ENCODE measurements at regions not wholly inside any gene's neighbourhood (a gene's known extent, or its start where the extent isn't known, plus 50 kb on each side); places are given as distances from the start of the nearest gene placed in this dataset.

DNA sequence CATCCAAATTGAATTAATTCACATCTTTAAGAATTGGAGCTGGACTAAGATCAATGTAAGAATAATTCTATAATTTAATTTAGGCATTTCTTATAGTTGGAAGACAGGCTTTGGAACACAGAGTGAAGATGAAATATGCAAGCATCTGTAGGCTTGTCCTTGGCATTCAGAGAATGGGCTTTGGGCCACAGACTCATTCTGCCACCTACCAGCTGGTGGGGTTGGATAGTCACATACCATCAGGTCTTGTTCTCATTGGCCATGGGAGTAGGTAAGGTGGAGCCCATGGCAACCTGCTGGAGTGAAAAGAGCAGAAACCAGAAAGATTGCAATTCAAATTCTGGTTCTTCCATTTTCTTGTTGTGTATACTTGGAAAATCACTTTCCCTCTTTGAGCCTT, 300.3 kb downstream of the CYRIA start:
- H3K4me3 ChIP-seq (replicated peaks in 1 of 3): no peak overlapping the region
- DNase-seq: no peak
- H3K36me3 ChIP-seq: no peaks in the 10 kb centered on the region
- TF ChIP-seq, protein P1, sequence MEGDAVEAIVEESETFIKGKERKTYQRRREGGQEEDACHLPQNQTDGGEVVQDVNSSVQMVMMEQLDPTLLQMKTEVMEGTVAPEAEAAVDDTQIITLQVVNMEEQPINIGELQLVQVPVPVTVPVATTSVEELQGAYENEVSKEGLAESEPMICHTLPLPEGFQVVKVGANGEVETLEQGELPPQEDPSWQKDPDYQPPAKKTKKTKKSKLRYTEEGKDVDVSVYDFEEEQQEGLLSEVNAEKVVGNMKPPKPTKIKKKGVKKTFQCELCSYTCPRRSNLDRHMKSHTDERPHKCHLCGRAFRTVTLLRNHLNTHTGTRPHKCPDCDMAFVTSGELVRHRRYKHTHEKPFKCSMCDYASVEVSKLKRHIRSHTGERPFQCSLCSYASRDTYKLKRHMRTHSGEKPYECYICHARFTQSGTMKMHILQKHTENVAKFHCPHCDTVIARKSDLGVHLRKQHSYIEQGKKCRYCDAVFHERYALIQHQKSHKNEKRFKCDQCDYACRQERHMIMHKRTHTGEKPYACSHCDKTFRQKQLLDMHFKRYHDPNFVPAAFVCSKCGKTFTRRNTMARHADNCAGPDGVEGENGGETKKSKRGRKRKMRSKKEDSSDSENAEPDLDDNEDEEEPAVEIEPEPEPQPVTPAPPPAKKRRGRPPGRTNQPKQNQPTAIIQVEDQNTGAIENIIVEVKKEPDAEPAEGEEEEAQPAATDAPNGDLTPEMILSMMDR (IDR thresholded peaks at IDR 0.05): no peak
- no peak for TF ChIP-seq POLR2A (IDR thresholded peaks at IDR 0.05)
- H3K27me3 ChIP-seq: no peaks in the 10 kb centered on the region
- no peaks in the 10 kb centered on the region for H3K4me1 ChIP-seq
- no peaks in the 10 kb centered on the region for H3K9me3 ChIP-seq
- no peak overlapping the region for H3K27ac ChIP-seq
- intact Hi-C loops (cut with DNase I): no loop called here

DNA sequence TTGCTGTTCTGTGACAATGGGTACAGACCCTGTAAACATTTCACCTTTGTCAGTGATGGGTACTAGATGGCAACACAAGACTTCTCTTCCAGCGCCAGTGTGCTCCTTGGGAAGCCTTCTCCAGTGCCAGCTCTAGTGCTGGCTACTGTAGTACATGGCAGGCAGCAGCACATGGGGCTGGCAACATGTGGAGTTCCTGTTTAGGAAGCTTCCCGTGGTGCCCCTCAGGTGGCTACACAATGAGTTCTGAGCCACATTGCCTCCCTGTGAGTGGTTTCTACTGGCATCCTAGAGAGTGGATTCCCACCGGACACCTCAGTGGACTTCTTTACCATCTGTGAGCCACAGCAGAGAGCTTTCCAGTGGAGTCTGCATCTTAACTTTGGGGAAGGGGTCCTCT, 302.1 kb downstream of the CYRIA start:
- Histone ChIP-seq H3K4me3 (replicated peaks in 1 of 3) (no peak overlapping the region), H3K9me3 (no peaks in the 10 kb centered on the region), H3K27ac (no peak overlapping the region), H3K36me3 (no peaks in the 10 kb centered on the region), H3K4me1 (no peaks in the 10 kb centered on the region), H3K27me3 (no peaks in the 10 kb centered on the region)
- intact Hi-C loops (cut with DNase I): no loop called here
- TF ChIP-seq, protein P1 (IDR thresholded peaks at IDR 0.05): no peak
- no peak for TF ChIP-seq POLR2A (IDR thresholded peaks at IDR 0.05)
- 80 to 92% methylated on average over 3 of the region's 3 CpGs for WGBS, 2 donors
- DNase-seq: no peak

DNA sequence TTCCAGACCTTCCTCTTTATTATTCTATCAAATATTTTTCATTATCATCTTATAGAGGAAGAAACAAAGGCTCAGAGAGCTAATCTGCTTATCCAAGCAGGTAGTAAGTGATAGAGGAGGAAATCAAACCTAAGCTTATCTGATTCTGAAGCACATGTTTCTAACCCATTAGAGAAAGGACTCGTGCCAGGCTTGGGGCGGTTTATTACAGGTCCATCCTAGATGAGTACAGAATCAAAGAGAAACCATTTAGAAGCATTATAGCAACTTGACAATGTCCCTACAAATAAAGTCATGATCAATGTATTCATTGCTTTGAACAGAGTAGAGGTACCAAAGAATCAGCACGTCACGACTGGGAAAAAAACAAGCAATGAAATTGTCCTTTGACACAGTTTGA, 303.0 kb downstream of the CYRIA start:
- no peak for DNase-seq
- H3K36me3 ChIP-seq: no peaks in the 10 kb centered on the region
- WGBS, 2 donors: 85% methylated on average over 4 of the region's 4 CpGs
- TF ChIP-seq POLR2A (IDR thresholded peaks at IDR 0.05): no peak
- TF ChIP-seq, protein P1 (IDR thresholded peaks at IDR 0.05): no peak
- H3K4me3 ChIP-seq (replicated peaks in 1 of 3): no peak overlapping the region
- no peaks in the 10 kb centered on the region for H3K4me1 ChIP-seq
- no peaks in the 10 kb centered on the region for H3K27me3 ChIP-seq
- intact Hi-C loops (cut with DNase I): no loop called here
- H3K9me3 ChIP-seq: no peaks in the 10 kb centered on the region
- H3K27ac ChIP-seq: no peak overlapping the region

DNA sequence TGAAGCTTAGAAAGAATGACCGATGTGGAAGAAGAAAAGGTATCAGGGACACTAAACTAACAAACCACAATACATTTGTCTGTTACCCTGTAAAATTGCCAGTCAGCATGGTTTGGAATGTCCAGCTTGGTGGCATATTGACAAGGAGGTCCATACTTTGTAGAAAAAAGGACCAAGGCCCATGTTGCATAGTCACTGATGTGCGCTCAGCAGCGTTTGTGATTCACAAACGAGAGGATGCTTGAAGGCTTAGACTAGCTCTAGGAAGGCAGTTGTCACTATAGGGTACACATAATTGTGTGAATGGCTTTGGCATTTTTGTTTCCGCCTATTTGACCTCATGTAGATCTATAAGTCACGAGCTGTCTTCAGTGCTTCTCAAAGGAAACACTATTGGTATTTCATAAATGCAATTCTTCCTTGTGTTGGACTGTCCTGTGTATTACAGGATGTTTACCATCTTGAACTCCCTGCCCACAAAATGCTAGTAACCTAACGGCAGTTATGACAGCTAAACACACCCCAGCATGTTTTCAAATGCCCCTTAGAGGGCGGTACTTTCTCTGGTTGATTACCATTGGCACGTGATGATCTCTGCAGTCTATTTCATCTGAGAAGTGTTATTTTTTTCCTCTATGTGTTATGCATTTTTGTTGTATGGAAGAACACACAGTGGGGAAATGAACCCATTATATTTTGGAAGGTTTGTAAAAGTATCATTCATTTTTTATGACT, 304.2 kb downstream of the CYRIA start:
- no peak overlapping the region for H3K27ac ChIP-seq
- no peak for DNase-seq
- no peaks in the 10 kb centered on the region for H3K36me3 ChIP-seq
- H3K4me1 ChIP-seq: no peaks in the 10 kb centered on the region
- 83 to 85% methylated on average over 9 of the region's 9 CpGs for WGBS, 2 donors
- intact Hi-C loops (cut with DNase I): no loop called here
- no peaks in the 10 kb centered on the region for H3K9me3 ChIP-seq
- TF ChIP-seq, protein P1 (IDR thresholded peaks at IDR 0.05): no peak
- no peak for TF ChIP-seq POLR2A (IDR thresholded peaks at IDR 0.05)
- no peak overlapping the region for H3K4me3 ChIP-seq (replicated peaks in 1 of 3)
- no peaks in the 10 kb centered on the region for H3K27me3 ChIP-seq

- Histone ChIP-seq H3K9me3 (no peaks in the 10 kb centered on the region), H3K27ac (no peak overlapping the region), H3K4me1 (no peaks in the 10 kb centered on the region), H3K36me3 (no peaks in the 10 kb centered on the region), H3K27me3 (no peaks in the 10 kb centered on the region), H3K4me3 (replicated peaks in 1 of 3) (no peak overlapping the region)
- intact Hi-C loops (cut with DNase I): no loop called here
- 92 to 100% methylated on average over 1 of the region's 1 CpG for WGBS, 2 donors
- DNase-seq: no peak
- no peak for TF ChIP-seq POLR2A (IDR thresholded peaks at IDR 0.05)
- TF ChIP-seq, protein P1 (IDR thresholded peaks at IDR 0.05): no peak
These were observed 305.7 kb downstream of the CYRIA start for GRCh38 chr2:16359961-16360360.

Measured in thyroid gland (tissue), 4 donors.